Stimulated activated CD4-positive, alpha-beta T cell treated with anti-CD3 and anti-CD28 coated beads, Interleukin-1b, Interleukin-23, amount 100 ng/mL, for 24 hours (primary cell): ENCODE measurements at regions not wholly inside any gene's neighbourhood (a gene's known extent, or its start where the extent isn't known, plus 50 kb on each side); places are given as distances from the start of the nearest gene placed in this dataset.

Source experiments
- DNase-seq, 4 experiments: peaks; one replicate each; pipeline ENCODE4 v3.0.0-alpha.2; 2020; ENCODE audit warnings: low read depth in 4 of 4, low spot score in 1 of 4

GRCh38 chr5:142475102-142475513 is 150.3 kb upstream of the SPRY4 start:
- no peak for DNase-seq

- no peak for DNase-seq
Observed at GRCh38 chr5:142474431-142475094, 149.7 kb upstream of the SPRY4 start.

- DNase-seq: no peak
Observed at GRCh38 chr5:142473038-142473437, 148.2 kb upstream of the SPRY4 start.

GRCh38 chr5:142472306-142472951 is 147.6 kb upstream of the SPRY4 start:
- peak in 3 of 4 experiments; percentile 9 to 41 (median 17) for DNase-seq

GRCh38 chr5:142466195-142466971 is 141.6 kb upstream of the SPRY4 start:
- DNase-seq: no peak

- no peak for DNase-seq
Observed at GRCh38 chr5:142465476-142465875, 140.7 kb upstream of the SPRY4 start.

GRCh38 chr5:142463904-142464303 is 139.1 kb upstream of the SPRY4 start:
- DNase-seq: no peak

GRCh38 chr5:142461028-142461590 is 136.3 kb upstream of the SPRY4 start:
- DNase-seq: no peak

- no peak for DNase-seq
Observed at GRCh38 chr5:142459209-142459608, 134.4 kb upstream of the SPRY4 start.

- no peak for DNase-seq
Observed at GRCh38 chr5:142455856-142456255, 131.0 kb upstream of the SPRY4 start.

GRCh38 chr5:142453932-142454331 is 129.1 kb upstream of the SPRY4 start:
- DNase-seq: no peak

- DNase-seq: no peak
Observed at GRCh38 chr5:142450419-142450818, 125.6 kb upstream of the SPRY4 start.

- no peak for DNase-seq
Observed at GRCh38 chr5:142447887-142448286, 123.1 kb upstream of the SPRY4 start.

GRCh38 chr5:142446960-142447279 is 122.1 kb upstream of the SPRY4 start:
- no peak for DNase-seq

GRCh38 chr5:142446131-142446959 is 121.5 kb upstream of the SPRY4 start:
- no peak for DNase-seq

GRCh38 chr5:142445266-142445665 is 120.4 kb upstream of the SPRY4 start:
- DNase-seq: no peak

GRCh38 chr5:142441616-142442015 is 116.8 kb upstream of the SPRY4 start:
- DNase-seq: no peak

- no peak for DNase-seq
Observed at GRCh38 chr5:142439207-142439860, 114.5 kb upstream of the SPRY4 start.

- DNase-seq: no peak
Observed at GRCh38 chr5:142438573-142438972, 113.8 kb upstream of the SPRY4 start.

- DNase-seq: no peak
Observed at GRCh38 chr5:142437563-142437962, 112.7 kb upstream of the SPRY4 start.
